NOMO-1 (cell line): ENCODE measurements at regions not wholly inside any gene's neighbourhood (a gene's known extent, or its start where the extent isn't known, plus 50 kb on each side); places are given as distances from the start of the nearest gene placed in this dataset.

ENCODE experiments used
- DNase-seq, 2 experiments: peaks; one replicate each; lab custom pipeline; 2025; ENCODE audit not compliant: unreplicated experiment in 2 of 2; lab: John Stamatoyannopoulos, UW

DNA sequence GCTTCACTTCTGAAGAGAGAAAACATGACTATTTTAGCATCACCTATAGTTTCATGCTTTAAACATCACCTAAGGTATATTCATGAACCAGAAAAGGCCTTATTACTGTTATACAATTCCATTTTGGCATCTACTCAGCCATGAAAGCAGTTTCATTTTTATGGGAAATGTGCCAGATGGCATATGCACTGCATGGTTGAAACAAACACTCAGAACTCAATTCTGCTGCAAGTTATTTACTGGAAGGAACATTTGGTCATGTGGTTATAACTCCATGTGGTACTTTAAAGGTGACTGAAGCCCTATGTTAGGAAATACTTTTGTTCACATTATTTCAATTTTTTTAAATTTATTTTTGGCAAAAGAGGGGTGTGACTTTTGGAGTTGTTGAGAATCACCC lies 287.5 kb upstream of the CRIM1 start:
- DNase-seq = no peak

DNA sequence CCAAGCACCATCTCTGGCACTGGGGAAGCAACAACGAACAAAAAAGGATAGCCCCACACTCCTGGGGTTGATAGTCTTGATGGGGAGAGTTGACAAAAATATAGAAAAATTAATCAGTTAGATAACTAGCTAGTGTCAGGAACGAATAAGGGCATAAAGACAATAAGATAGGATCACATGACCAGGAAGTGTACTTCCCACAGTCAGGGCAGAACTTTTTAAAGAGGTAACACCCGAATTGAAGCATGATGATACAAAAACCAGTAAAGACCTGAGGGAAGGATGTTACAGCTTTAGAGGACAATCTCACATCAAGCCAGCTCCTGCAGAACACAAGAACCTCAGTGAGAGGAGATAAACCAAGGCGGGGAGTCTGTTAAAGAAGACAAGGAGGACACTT lies 295.4 kb upstream of the CRIM1 start:
- no peak for DNase-seq

DNA sequence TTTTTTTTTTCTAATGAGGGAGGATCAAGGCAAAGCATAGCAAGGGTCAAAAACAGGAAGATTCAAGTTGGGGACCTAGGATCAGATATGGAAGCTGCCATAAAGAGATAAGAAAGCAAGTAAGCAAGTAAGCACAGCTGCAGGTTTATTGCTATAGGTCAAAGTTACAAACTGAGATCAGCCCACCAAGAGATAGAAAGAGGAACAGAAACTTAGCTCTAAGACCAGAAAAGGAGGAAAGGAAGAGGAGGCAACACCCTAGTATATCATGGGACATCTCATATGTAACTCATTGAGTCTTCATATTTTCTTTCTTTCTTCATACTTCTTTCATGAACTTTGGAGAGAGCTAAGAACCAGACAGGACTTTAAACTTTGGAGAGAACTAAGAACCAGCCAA lies 295.9 kb upstream of the CRIM1 start:
- peak; percentile 55 to 76 for DNase-seq

DNA sequence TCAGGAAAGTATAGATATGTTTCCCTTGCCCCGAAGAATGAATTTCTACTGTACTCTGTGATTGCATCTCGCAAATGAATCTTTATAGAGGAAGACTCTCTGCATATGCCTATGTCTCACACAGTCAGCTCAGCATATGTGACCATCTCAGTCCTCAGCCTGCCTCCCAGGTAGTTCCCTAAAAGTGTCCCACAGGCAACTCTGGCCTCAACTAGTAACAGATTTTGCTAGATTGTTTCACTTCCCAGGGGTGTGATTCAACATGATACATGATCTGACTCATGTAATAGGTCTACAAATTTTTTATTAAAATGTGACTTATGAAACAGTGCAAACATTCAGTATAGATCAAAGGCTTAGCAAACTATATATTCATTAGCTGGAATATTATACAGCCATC lies 296.6 kb upstream of the CRIM1 start:
- no peak for DNase-seq

DNA sequence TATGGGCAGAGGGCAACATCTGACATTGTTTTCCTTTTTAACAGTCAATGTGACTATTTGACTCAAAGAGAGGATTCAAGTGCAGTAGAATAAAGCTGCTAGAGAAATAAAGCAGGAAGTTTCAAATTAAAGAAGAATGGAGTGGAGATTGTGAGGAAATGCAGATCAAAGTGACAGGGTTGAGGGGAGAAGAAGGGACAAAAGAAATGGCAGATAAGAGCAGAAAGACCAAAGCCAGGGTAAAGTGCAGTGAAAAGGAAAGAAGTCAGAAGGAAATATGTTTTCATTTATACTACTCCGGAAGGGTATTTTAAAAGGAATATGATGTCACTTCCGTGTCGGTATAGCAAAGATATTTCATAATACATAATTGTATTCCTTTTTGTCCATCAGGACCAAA lies 297.5 kb upstream of the CRIM1 start:
- no peak for DNase-seq

DNA sequence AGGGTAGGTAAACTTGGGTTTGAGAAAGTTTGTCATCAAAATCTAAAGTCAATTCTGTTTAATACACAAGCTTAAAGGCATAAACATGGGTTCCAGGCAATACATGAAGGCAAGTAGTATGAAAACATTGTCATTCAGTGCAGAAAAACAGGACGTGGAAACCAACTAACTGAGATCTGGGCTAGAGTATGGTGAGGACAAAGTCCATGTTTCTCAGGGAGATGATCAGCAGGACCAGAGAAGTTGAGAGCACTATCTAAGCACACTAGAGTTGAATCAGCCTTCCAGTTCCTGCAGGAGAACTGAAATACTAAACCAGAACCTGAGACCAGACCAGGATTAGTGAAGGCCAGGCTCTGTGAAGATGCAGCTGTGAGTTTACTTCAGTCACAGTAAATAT lies 302.8 kb upstream of the CRIM1 start:
- no peak for DNase-seq

DNA sequence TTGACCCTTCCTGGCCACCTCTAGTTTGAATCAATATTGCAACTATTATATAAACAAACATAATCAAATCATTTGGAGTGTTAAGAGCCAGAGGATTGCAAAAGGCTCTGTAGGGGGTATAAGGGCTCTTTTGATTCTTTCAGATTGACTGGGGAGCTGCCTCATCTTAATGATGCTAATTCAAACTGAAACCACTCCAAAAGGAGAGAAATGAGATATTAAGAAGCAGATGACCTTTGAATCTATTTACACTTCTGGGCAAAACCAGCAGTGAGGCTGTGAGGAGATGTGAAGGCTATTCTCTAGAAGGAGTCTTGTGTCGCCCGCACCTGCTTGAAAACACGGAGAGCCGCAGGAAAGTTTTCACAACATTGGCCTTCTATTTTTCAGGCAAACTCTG lies 311.2 kb upstream of the CRIM1 start:
- no peak for DNase-seq

DNA sequence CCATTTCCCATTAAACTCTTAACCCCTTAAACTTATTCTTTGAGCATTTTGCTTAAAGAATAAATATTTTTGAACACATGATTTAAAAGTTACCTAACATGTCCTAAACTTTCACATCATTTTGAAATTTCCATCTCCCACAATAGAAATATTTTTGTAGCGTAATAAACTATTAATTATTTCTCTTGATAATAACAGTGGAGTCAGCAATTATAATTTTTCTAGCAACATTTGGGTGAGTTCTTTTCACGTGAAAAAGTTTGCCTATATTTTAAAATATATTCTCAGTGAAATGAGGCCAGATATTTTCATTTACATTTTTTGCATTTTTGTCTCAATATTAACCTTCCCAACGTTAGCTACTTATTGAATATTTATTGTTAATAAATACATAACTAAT lies 320.4 kb upstream of the CRIM1 start:
- DNase-seq = no peak

DNA sequence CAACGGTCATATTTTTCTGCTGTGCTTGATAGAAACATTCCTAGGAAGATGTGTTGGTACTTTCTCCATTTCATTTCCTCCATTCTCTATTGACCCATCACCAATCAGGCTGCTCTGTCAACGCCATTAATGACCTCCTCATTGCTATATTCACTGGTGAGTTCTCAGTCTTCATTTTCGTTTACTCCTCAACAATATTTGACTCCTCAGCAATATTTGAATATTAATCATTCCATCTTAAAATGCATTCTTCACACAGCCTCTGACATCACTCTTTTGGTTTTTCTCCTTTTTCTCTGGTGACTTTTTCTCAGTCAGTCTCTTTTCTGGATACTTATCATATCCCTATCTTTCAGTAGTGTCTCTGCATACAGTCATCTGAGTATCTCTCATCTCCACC lies 323.5 kb upstream of the CRIM1 start:
- no peak for DNase-seq

DNA sequence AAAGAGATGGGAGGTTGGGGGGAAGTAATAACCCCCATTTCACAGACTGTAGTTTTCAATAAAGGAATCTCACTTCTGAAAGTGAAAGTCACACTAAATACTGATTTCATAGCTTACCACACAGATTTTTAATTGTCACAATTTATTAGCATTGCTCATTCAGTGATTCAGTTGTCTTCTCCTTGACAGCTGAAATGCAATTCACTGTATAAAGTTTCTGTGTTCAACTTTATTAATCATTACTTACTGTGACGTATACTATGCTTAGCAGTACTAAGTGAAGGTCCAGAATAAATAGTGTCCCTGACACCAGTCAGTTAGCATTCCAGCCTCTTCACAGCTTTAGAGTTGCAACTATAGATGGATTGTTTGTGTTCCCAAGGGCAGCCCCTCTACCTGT lies 324.1 kb upstream of the CRIM1 start:
- no peak for DNase-seq

DNA sequence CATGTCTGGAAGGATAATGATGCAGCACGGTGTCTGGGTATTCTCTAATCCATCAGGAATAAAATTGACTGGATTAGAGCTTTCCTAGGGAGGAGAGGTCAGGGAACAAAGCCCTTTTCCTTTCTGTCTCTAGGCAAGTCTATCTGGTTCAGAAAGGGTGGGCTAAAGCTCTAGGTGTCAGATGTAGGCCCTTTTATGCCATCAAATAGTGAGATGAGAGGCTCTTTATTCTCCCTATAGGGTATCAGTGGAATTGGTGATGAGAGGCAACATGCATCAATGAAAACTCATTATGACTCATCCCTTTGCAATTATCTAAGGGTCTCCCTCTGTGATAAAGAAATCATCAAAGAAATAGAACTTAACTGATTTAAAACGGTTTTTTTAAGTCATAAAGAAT lies 328.0 kb upstream of the CRIM1 start:
- DNase-seq = no peak

DNA sequence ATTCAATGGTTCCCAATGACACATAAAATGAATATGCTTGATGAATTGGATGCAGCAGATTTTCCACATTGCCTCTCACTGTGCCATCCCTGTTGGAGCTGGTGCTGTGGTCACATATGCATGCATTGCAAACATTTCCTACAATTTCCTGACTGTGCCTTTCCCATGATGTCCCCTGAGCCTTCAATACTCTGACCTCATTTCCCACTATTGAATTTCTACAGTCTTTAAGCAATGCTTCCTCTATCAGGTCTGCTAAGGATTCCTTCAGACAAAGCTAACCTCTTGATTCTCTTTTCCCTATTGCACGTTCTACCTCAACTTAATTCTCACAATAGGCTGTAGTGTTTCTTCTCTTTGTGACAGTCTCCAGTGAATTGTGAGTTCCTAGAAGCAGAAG lies 342.5 kb upstream of the CRIM1 start:
- no peak for DNase-seq

DNA sequence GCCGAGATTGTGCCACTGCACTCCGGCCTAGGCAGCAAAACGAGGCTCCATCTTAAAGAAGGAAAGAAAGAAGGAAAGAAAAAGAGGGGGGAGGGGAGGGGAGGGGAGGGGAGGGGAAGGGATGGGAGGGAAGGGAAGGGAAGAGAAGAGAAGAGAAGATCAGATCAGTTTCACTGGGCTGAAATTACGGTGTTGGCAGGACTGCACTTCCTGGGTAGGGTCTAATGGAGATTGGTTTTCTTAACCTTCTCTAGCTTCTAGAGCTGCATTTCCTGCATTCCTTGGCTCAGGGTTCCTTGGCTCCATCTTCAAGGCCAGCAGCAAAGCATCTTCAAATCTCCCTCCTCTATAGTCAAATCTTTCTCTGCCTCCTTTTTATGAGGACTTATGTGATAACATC lies 349.1 kb upstream of the CRIM1 start:
- DNase-seq = no peak

DNA sequence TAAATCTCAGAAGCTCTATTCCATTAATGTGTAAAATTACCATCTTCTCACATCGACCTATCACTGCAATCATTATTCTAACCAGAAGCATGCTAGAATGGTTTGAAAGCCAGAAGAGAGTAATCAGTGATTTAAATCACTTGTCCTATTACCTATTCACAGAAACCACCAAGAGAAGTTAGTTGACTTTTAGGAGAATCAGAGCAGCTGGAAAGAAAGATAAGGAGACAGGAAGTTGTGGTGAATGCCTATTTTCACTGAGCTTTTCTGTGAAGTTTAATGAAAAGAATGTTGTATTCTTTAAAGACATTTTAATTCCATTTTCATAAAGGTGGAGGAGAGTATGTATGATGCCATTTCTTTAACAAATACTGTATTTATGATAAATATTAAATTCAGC lies 352.6 kb upstream of the CRIM1 start:
- no peak for DNase-seq

DNA sequence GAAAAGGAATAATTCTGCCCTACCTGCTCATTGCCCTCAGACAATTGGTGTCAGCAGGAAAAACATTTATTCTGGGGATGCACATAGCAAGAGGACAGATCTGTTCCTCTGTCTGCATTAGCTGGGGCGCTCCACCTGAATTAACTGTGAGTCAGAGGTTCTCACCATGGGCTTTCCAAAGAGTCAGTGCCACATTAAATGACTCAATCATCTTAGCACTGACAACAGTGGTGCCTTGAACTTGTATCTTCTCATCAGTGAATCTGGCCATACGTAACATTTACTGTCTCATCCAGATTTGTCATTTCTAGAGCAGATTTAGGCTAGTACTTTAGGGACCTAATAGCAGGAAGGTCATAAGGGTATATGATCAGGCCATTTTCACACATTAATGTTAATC lies 358.1 kb upstream of the CRIM1 start:
- DNase-seq = no peak

DNA sequence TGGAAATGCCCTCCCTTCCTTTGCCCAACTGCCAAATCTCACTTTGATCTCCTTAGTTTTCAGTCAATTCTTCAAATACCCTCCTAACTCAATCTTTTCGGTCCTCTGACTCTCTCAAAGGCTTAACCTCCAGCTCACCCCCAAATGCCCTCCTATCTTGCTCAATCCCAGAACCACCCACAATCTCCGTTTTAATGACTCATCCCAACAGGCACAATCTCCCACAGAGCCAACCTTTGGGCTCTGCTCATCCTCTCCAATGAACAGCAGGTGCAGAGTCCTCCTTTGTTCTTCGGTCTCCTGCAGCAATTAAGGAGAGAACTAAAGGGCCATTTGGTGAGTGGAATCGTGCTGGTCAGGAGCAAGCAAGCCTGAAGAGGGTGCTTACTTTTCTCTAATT lies 366.1 kb upstream of the CRIM1 start:
- no peak for DNase-seq

DNA sequence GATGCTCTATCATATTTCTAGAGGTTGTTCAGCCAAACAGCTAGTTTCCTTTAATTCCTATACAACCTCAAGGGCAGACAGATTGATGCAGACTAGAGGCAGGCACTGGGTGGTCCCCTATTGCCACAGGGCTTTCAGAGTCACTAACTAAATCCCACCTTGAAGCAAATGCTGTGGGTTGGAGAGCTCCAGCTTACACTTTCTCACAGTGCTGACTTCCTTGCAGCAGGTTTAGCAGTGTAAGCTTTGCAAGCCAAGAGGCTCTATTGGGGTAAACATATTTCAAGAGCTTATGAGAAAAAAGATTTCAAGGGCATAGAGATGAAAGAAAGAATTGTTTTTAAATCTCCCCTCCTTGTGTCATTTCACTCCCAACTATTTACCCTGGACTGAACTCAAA lies 366.5 kb upstream of the CRIM1 start:
- no peak for DNase-seq

DNA sequence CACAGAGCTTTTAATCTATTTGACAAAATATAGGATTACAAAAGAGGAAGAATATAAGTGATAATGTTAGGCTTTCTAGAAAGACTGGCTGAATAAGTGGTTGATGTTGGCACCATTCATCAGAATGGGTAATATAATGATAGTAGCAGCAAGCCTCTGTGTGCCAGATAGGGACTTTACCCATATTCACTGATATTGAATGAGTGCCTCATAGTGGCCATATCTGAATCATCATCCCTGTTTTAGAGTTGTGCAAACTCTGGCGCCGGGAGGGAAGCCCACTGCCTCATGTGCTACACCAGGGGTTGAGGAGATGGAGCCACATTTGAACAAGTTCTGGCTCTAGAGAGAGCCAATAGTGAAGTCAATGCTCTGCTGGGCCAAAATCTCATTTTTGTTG lies 368.7 kb upstream of the CRIM1 start:
- DNase-seq = no peak

DNA sequence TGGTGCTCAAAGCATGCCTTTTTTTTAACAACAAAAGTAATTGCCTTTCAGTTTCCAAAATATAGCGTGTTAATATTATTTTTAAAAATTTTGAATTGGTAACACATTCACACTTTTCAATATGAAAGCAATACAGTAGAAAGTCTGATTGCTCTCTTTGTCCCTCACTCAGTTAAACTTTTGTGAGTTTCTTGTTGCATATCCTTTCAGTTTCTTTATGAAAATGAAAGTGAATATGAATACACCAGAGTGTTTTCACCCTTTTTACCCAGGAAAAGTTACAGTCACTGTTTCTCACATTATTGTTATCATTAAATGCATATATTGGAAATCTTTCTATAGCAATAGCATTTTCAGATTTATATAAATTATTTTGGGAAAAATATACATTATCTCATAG lies 377.4 kb upstream of the CRIM1 start:
- no peak for DNase-seq

DNA sequence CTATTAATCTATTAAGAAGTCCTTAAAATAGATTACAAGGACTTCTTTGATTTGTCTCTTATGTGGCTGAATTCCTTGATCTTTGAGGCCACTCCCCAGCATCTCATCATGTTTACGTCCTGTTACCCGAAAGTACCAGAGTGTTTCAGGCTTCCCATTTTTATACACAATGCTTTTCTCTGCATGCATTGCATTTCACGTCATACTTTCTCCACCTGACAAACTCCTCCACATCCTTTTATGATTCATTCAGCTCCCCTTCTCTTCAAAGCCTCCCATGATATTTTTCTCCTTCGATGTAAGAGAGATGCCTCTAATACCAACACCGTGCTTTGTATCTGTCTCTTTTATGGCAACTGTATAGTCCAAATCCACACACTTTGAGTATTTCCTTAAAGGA lies 379.0 kb upstream of the CRIM1 start:
- no peak for DNase-seq

DNA sequence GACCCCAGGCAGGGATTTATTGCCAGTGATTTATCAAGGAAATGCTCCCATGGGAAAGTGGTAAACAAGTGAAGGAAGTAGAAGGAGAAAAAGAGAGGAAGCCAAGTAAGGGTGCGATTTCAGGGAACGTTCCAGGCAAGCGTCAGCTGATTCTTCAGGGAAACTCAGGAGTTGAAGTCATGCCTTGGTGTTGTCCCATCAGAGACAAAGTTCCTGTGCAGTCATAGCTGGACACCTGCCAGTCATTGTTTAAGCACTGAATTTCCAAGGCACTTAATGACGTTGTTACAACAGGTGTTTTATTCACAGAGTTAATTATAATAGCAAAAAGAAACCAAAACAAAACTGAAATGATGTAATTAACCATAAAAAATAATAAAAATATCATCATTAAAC lies 381.8 kb upstream of the CRIM1 start:
- no peak for DNase-seq

DNA sequence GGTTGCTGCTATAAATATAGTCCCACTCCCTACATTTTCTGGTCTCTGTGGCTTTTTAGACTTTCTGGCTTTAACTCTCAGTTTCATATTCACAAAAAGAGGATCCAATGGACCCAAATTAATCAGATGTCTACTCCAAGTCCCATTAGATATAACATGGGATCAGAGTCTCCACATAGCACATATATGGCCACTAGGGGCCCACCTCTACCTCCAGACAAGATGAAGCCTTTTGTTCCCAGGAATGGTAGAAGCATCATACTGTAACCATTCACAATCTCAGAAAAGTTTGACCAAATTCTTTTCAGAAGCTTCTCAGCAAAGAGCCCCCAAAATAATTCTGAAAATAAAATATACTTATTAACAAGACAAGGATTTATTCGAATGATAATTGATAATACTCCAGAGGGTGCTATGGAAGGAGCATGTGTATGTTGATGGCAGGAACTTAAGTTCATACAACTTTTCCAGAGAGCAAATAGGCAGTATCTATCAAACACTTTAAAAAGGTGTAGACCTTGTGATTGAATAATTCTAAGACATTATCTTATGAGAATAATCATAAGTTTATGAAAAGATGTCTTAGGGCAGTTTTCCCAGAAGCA lies 382.3 kb upstream of the CRIM1 start:
- DNase-seq = no peak

DNA sequence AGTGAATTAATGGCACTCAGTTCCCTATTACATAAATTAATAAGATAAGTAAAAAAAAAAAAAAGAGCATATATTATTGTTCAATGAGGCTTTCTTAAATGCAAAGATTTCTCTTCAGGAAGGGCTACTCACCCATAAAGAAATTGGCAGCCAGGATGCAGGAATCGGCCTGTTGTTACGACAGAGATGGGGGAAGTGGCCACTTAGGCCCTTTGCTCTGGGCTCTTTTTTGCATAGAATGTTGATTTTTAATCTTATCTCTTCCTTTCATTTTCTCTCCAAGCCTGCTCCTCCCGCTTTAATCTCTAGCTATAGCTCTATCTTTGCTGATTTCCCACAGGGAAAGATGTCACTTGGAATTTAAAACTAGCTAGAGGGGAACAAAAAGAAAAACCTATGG lies 391.8 kb upstream of the CRIM1 start:
- DNase-seq = no peak

DNA sequence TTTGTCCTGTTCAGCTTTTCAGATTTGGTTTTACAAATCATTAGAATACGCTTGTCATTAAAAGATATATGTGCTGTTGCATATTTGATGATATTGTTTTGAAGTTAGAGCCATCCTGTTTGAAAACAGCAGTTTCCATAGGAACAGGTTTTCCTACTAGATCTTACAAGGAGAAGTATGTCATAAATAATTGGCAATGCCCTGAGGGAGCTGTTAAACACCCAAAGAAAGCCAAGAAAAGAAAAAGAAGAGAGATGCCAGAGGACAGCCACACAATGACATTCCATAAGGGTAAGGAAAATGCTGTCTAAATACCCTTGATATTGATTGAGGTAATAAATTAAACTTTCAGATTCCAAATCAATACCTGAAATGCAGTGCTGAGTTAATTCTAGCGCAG lies 392.2 kb upstream of the CRIM1 start:
- DNase-seq = no peak
